RPMI8226 (cell line): ENCODE measurements at regions not wholly inside any gene's neighbourhood (a gene's known extent, or its start where the extent isn't known, plus 50 kb on each side); places are given as distances from the start of the nearest gene placed in this dataset.
"Not testable (repeated sequence)": the region's sequence is repeated elsewhere in the genome, so short reads cannot be mapped to it uniquely, and the experiment has no call there.

Experiments used
- DNase-seq: peaks from one replicate; pipeline ENCODE4 v3.0.0-alpha.2; 2015

GRCh38 chr3:152622811-152623167 lies 212.1 kb upstream of the P2RY1 start:
- no peak for DNase-seq

- DNase-seq: no peak
These were observed 211.5 kb upstream of the P2RY1 start for GRCh38 chr3:152623286-152623911.

- DNase-seq: no peak
These were observed 208.7 kb upstream of the P2RY1 start for GRCh38 chr3:152626226-152626625.

DNA sequence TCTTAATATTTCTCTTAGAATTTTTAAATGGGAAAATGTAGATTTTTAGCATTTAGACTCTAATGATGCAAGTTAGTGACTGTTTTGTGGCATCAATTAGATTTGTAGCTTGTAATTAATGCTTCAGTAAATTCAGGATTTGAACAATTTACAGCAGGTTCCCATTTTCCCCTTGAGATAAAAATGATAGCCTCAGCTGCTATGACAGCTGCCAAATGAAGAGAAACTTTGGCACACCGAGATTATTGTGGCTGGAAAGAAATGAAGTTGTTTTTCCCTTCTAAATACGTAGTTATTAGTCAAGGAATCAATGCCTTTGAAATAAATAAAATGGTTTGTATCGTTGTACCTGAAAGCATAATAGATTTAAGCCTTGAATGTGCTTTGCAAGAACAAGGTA lies 206.4 kb upstream of the P2RY1 start:
- DNase-seq: no peak

DNA sequence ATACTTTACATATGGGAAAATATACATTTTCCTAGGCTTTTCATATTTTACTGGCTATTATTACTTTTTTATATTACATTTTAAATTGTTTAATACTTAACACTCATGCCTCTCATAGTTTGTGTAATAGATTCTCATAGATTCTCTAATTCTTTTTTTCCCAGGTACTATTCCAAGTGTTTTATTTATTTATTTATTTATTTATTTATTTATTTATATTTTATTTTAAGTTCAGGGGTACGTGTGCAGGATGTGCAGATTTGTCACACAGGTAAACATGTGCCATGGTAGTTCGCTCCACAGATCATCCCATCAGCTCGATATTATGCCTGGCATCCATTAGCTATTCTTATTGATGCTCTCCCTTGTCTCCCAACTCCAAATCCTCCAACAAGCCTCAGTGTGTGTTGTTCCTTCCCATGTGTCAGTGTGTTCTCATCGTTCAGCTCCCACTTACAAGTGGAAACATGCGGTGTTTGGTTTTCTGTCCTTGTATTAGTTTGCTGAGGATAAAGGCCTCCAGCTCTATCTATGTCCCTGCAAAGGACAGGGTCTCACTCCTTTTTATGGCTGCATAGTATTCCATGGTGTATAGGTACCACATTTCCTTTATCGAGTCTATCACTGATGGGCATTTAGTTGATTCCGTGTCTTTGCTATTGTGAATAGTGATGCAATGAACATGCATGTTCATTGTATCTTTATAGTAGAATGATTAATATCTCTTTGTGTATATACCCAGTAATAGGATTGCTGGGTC lies 205.4 kb upstream of the P2RY1 start:
- DNase-seq: no peak

GRCh38 chr3:152635389-152635788 lies 199.5 kb upstream of the P2RY1 start:
- DNase-seq: no peak

GRCh38 chr3:152636651-152637050 lies 198.3 kb upstream of the P2RY1 start:
- no peak for DNase-seq

- no peak for DNase-seq
These were observed 196.7 kb upstream of the P2RY1 start for GRCh38 chr3:152638214-152638613.

DNA sequence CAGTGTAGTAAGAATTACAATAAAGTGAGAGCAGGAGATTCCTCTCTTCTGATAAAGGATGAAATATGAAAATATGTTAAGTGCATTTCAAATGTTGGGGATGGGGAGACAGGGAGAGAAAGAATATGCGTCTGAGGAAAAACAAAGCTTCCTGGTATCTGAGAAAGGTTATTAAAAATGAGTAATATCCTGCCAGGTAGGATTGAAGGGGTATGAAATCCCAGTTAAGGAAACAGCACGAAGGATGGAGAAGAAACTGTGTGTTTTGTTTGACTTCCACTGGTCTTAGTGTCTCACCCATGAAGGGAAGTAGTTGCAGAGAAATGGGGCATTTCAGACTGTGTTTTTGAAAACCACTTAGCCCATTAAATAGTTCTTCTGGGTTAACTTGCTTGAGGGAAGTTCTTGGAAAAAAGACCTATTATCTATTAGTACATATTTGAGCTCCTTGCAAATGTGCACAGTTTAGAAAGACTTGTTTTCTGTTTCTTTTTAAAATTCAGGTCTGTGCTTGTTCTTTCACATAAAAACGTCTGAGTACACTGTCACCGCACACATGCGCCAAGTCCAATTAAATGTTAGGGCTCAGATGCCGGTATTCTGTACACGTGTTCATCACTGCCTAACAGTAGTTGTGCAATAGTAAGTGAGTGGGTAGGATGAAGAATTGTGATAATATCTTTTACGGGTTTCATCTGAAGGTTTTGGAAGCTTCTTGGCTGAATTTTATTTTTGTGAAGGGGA lies 196.1 kb upstream of the P2RY1 start:
- no peak for DNase-seq

GRCh38 chr3:152641198-152641597 lies 193.7 kb upstream of the P2RY1 start:
- no peak for DNase-seq

DNA sequence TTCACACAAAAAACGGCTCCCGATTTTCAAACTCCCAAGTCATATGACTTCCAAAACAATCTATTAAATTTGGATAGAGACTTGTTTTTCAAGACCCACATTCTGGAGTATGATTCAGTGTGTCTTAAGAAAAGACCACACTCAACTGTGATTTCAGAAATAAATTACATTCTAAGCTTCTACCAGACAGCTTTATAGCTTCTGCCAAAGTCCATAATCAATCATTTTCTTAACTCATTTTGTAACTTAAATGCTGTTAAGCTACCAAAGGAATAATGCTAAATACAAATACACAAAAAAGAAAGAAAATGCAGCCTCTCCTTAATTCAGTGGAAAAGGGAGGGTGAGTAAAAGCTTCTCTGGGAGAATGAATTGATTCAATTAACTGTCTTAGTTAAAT lies 192.3 kb upstream of the P2RY1 start:
- no peak for DNase-seq

- DNase-seq: no peak
These were observed 190.5 kb upstream of the P2RY1 start for GRCh38 chr3:152644478-152644877.

GRCh38 chr3:152646004-152646403 lies 188.9 kb upstream of the P2RY1 start:
- DNase-seq: no peak

GRCh38 chr3:152650177-152650576 lies 184.8 kb upstream of the P2RY1 start:
- DNase-seq: no peak

DNA sequence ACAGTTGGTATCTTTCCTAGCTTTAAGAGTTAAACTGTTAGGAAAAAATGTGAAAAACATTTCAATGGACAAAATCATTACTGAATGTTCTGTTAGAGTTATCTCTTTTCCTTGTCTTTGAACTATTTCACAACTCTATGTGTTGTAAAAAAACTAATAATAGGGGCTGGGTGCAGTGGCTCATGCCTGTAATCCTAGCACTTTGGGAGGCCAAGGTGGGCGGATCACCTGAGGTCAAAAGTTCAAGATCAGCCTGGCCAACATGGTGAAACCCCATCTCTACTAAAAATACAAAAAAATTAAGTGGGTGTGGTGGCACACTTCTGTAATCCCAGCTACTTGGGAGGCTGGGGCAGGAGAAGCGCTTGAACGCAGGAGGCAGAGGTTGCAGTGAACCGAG lies 184.0 kb upstream of the P2RY1 start:
- DNase-seq: not testable (repeated sequence)

DNA sequence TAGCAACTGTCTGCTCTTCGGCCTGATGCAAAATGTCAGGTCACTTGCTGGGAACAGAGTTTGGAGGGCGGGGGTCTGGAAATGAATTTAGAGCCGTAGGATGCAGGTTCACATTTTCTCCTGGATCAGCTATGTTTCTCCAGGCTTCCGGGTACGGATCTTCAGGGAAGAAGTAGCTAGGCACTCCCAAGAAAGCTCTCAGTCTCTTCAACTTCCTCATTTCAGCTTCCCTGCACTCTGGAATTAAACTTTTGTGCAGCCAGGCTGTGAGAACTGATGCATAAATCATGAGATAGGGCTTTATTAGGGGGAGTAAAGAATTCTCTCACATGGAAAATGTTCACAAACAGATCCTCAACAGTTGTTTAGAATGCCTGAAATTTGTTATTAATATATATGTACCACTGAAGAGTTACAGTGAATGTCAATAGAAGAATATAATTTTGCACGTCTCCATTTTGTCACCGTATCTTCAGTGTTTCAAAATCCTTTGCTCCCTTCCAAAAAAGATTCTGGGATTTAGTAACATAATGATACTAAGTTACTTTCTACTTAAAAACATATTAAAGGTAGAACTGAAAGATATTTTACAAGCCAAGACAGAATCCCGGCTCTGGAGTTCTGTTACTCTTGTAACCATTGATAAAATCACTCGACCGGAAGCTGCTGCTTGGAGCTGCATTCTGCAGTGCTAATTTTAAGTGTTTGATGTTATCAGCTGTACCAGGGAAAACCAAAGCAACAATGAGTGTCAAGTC lies 178.5 kb upstream of the P2RY1 start:
- no peak for DNase-seq

GRCh38 chr3:152656972-152657355 lies 178.0 kb upstream of the P2RY1 start:
- DNase-seq: no peak

- no peak for DNase-seq
These were observed 175.8 kb upstream of the P2RY1 start for GRCh38 chr3:152658977-152659720.

GRCh38 chr3:152662157-152662556 lies 172.8 kb upstream of the P2RY1 start:
- no peak for DNase-seq

DNA sequence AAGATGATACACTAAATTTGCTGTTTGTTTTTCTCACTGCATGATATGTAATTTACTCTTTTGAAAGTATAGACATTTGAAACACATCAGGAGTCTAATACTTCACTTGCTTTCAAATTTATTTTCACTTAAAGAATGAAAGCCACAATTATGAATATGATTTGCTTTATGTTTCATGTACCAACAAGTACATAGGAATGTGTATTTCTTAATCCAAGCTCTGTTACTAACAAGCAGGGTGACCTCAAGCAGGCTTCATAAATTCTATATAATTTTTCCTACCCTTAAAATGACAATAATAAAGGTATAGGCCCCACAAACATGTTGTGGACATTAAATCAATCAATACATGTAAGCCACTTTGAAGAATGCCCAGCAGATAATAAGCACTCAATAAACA lies 170.2 kb upstream of the P2RY1 start:
- DNase-seq: no peak

- no peak for DNase-seq
These were observed 167.7 kb upstream of the P2RY1 start for GRCh38 chr3:152667267-152667666.

GRCh38 chr3:152669560-152669959 lies 165.4 kb upstream of the P2RY1 start:
- no peak for DNase-seq
